H9 (cell line): ENCODE measurements at regions not wholly inside any gene's neighbourhood (a gene's known extent, or its start where the extent isn't known, plus 50 kb on each side); places are given as distances from the start of the nearest gene placed in this dataset.

ENCODE experiments used
- DNase-seq: peaks from one replicate; pipeline ENCODE4 v3.0.0-alpha.2; 2017
- H2AFZ ChIP-seq: one replicate; pipeline ENCODE4 v1.6.1; 2013; ENCODE audit warnings: mild to moderate bottlenecking, low read length, control low read depth, moderate library complexity
- H2AK5ac ChIP-seq: 2 replicates; pipeline ENCODE4 v1.6.1; 2013; ENCODE audit warnings: low read length, control low read depth, mixed read lengths; ENCODE audit not compliant: insufficient read length
- H2BK120ac ChIP-seq: one replicate; pipeline ENCODE4 v1.6.1; 2013; ENCODE audit warnings: low read depth, mild to moderate bottlenecking, low read length, control low read depth, inconsistent platforms; ENCODE audit not compliant: poor library complexity, severe bottlenecking
- H2BK12ac ChIP-seq: 2 replicates; pipeline ENCODE4 v1.6.1; 2013; ENCODE audit warnings: low read length, control low read depth, mixed read lengths, low read depth; ENCODE audit not compliant: insufficient read length
- H2BK15ac ChIP-seq: 2 replicates; pipeline ENCODE4 v1.6.1; 2013; ENCODE audit warnings: low read depth, low read length, control low read depth
- H2BK20ac ChIP-seq: one replicate; pipeline ENCODE4 v1.6.1; 2013; ENCODE audit warnings: low read depth, mild to moderate bottlenecking, low read length, control low read depth, inconsistent platforms; ENCODE audit not compliant: poor library complexity, severe bottlenecking
- H2BK5ac ChIP-seq: 2 replicates; pipeline ENCODE4 v1.6.1; 2013; ENCODE audit warnings: low read length, control low read depth, mixed read lengths; ENCODE audit not compliant: insufficient read length
- H3K14ac ChIP-seq: 2 replicates; pipeline ENCODE4 v1.6.1; 2013; ENCODE audit warnings: low read length, control low read depth; ENCODE audit not compliant: insufficient read depth
- H3K18ac ChIP-seq: 2 replicates; pipeline ENCODE4 v1.6.1; 2013; ENCODE audit warnings: low read depth, mild to moderate bottlenecking, mixed read lengths, low read length, control low read depth; ENCODE audit not compliant: insufficient read length
- H3K23ac ChIP-seq: 2 replicates; pipeline ENCODE4 v1.6.1; 2013; ENCODE audit warnings: low read length, control low read depth, mixed read lengths, low read depth; ENCODE audit not compliant: insufficient read length
- H3K23me2 ChIP-seq: 2 replicates; pipeline ENCODE4 v1.6.1; 2013; ENCODE audit warnings: low read depth, mild to moderate bottlenecking, mixed read lengths, low read length, control low read depth; ENCODE audit not compliant: insufficient read length, poor library complexity, severe bottlenecking
- H3K27ac ChIP-seq: 2 replicates; pipeline ENCODE4 v1.5.1; 2013; ENCODE audit warnings: low read length, control low read depth, mixed read lengths, low read depth; ENCODE audit not compliant: insufficient read length
- H3K27me3 ChIP-seq: 2 replicates; pipeline ENCODE4 v1.6.1; 2013; ENCODE audit warnings: low read length, control low read depth, inconsistent platforms; ENCODE audit not compliant: insufficient read depth
- H3K4ac ChIP-seq: 2 replicates; pipeline ENCODE4 v1.6.1; 2013; ENCODE audit warnings: low read depth, mild to moderate bottlenecking, control low read depth, inconsistent platforms, low read length, moderate library complexity
- H3K4me1 ChIP-seq: 2 replicates; pipeline ENCODE4 v1.6.1; 2013; ENCODE audit warnings: low read length, control low read depth, inconsistent platforms; ENCODE audit not compliant: insufficient read depth
- H3K4me2 ChIP-seq: 2 replicates; pipeline ENCODE4 v1.6.1; 2013; ENCODE audit warnings: low read length, control low read depth, mixed read lengths; ENCODE audit not compliant: insufficient read length, insufficient read depth
- H3K56ac ChIP-seq: 2 replicates; pipeline ENCODE4 v1.6.1; 2013; ENCODE audit warnings: low read depth, mild to moderate bottlenecking, mixed read lengths, low read length, control low read depth; ENCODE audit not compliant: insufficient read length
- H3K79me1 ChIP-seq: 2 replicates; pipeline ENCODE4 v1.6.1; 2013; ENCODE audit warnings: low read depth, mild to moderate bottlenecking, moderate library complexity, low read length, control low read depth, inconsistent platforms; ENCODE audit not compliant: insufficient read depth, poor library complexity, severe bottlenecking
- H3K79me2 ChIP-seq: 2 replicates; pipeline ENCODE4 v1.6.1; 2013; ENCODE audit warnings: low read length, control low read depth, inconsistent platforms; ENCODE audit not compliant: insufficient read depth
- H3K9ac ChIP-seq: 2 replicates; pipeline ENCODE4 v1.6.1; 2013; ENCODE audit warnings: low read length, control low read depth, mixed read lengths; ENCODE audit not compliant: insufficient read length; ENCODE audit errors: extremely low read depth
- H3K9me3 ChIP-seq: one replicate; pipeline ENCODE4 v1.6.1; 2013; ENCODE audit warnings: low read depth, low read length, inconsistent platforms; ENCODE audit not compliant: control insufficient read depth
- H3T11ph ChIP-seq: one replicate; pipeline ENCODE4 v1.6.1; 2013; ENCODE audit warnings: mild to moderate bottlenecking, low read length, control low read depth, inconsistent platforms
- H4K20me1 ChIP-seq: one replicate; pipeline ENCODE4 v1.6.1; 2013; ENCODE audit not compliant: control insufficient read depth, insufficient read length, insufficient read depth
- H4K5ac ChIP-seq: 2 replicates; pipeline ENCODE4 v1.6.1; 2013; ENCODE audit warnings: low read depth, mild to moderate bottlenecking, mixed read lengths, low read length, control low read depth; ENCODE audit not compliant: insufficient read length
- H4K8ac ChIP-seq: replicated peaks from 2 replicates; pipeline ENCODE4 v1.6.1; 2013; ENCODE audit warnings: low read length, control low read depth, mixed read lengths, low read depth; ENCODE audit not compliant: insufficient read length
- H4K91ac ChIP-seq: 2 replicates; pipeline ENCODE4 v1.6.1; 2013; ENCODE audit warnings: low read depth, mild to moderate bottlenecking, moderate library complexity, mixed read lengths, low read length, control low read depth; ENCODE audit not compliant: insufficient read length
- H3K27ac Mint-ChIP-seq, 3 experiments: 2 replicates in 2 of 3; 3 replicates in 1 of 3; pipeline ENCODE4 v1.8.0; 2020 to 2021; ENCODE audit warnings: mixed read lengths in 3 of 3, mild to moderate bottlenecking in 1 of 3, moderate library complexity in 1 of 3
- H3K27me3 Mint-ChIP-seq: 2 replicates; pipeline ENCODE4 v1.8.0; 2021; ENCODE audit warnings: low read depth, mild to moderate bottlenecking, moderate library complexity, mixed read lengths
- H3K36me3 Mint-ChIP-seq, 3 experiments: 2 replicates in 2 of 3; 3 replicates in 1 of 3; pipeline ENCODE4 v1.8.0; 2020 to 2021; ENCODE audit warnings: low read depth in 3 of 3, mixed read lengths in 3 of 3; ENCODE audit not compliant: insufficient read depth in 1 of 3
- H3K4me1 Mint-ChIP-seq, 2 experiments: 2 replicates each; pipeline ENCODE4 v1.8.0; 2020; ENCODE audit warnings: mixed read lengths in 2 of 2
- H3K4me3 Mint-ChIP-seq, 2 experiments: 2 replicates in 1 of 2; 3 replicates in 1 of 2; pipeline ENCODE4 v1.8.0; 2020 to 2021; ENCODE audit warnings: mild to moderate bottlenecking in 2 of 2, mixed read lengths in 2 of 2, moderate library complexity in 1 of 2
- H3K9me3 Mint-ChIP-seq, 2 experiments: 2 replicates in 1 of 2; 3 replicates in 1 of 2; pipeline ENCODE4 v1.8.0; 2020; ENCODE audit warnings: mild to moderate bottlenecking in 2 of 2, mixed read lengths in 2 of 2, moderate library complexity in 1 of 2
- CTCF ChIP-seq: fragments of 200-600 bp; sonication (generic); conservative IDR thresholded peaks from 3 replicates; pipeline ENCODE4 v1.8.0; 2021; ENCODE audit warnings: antibody characterized with exemption, mild to moderate bottlenecking
- WGBS: extraction: QIAGEN DNeasy Blood & Tissue Kit; methylation state at CpG from one replicate; pipeline ENCODE4 v1.1.7; 2013; ENCODE audit warnings: missing lambda C conversion rate, low lambda C conversion rate, mixed read lengths; ENCODE audit not compliant: insufficient read length; ENCODE audit errors: extremely low coverage; 5-methylcytosine and 5-hydroxymethylcytosine counted together

GRCh38 chr10:83577421-83577820 is 561.9 kb upstream of the GHITM start:
- WGBS, result no CpG with 5 or more reads among the region's 2 CpGs
- H3K27ac ChIP-seq, result no peak overlapping the region
- H3K4me1 Mint-ChIP-seq, result peaks cover 4 to 9% of the 10 kb centered on the region in 2 experiments; a peak in 3 of 4 replicates

More at GRCh38 chr10:83577421-83577820, 561.9 kb upstream of the GHITM start:
- Histone ChIP-seq H4K20me1 (no peaks in the 10 kb centered on the region), H4K91ac (no peak overlapping the region), H4K8ac (no peak overlapping the region), H2BK120ac (no peak overlapping the region), H2BK5ac (no peak overlapping the region), H3K23me2 (no peaks in the 10 kb centered on the region), H3K23ac (no peak overlapping the region), H3K9ac (no peak overlapping the region), H2AK5ac (no peak overlapping the region), H3K9me3 (no peaks in the 10 kb centered on the region), H3K79me2 (no peaks in the 10 kb centered on the region), H3K79me1 (no peaks in the 10 kb centered on the region), H3K18ac (no peak overlapping the region), H2BK20ac (no peak overlapping the region), H3T11ph (no peak overlapping the region), H2BK12ac (no peak overlapping the region), H3K4me2 (no peak overlapping the region), H3K4me1 (no peaks in the 10 kb centered on the region), H4K5ac (no peak overlapping the region), H2BK15ac (no peak overlapping the region), H3K27me3 (no peaks in the 10 kb centered on the region), H3K4ac (no peak overlapping the region), H3K14ac (no peak overlapping the region), H3K56ac (no peak overlapping the region), H2AFZ (no peak overlapping the region)
- TF ChIP-seq CTCF, result no peak
- Mint-ChIP-seq H3K4me3 (no peak overlapping the region), H3K27ac (no peak overlapping the region), H3K36me3 (peaks cover 0 to 6% (median 2%) of the 10 kb centered on the region in 3 experiments; a peak in 4 of 7 replicates), H3K9me3 (peaks cover 12 to 14% of the 10 kb centered on the region in 2 experiments; a peak in 4 of 5 replicates), H3K27me3 (peaks cover 2% of the 10 kb centered on the region)
- DNase-seq, result no peak
